Endothelial cell of umbilical vein (primary cell): ENCODE measurements at regions not wholly inside any gene's neighbourhood (a gene's known extent, or its start where the extent isn't known, plus 50 kb on each side); places are given as distances from the start of the nearest gene placed in this dataset.

Source experiments
- BruUV-seq: library from RNA; stranded (reverse); fragments of 400-500 nt; replicated peaks from 2 replicates; lab custom pipeline; 2021; lab: Mats Ljungman, UMichigan
- CTCF ChIA-PET: fragments of 300-600, 350-600 bp; sonication (Branson Sonifier 250); formaldehyde crosslinking; loops from one replicate; lab custom pipeline; 2021; ENCODE audit warnings: antibody characterized with exemption, inconsistent platforms; lab: Charles Lee
- POLR2A ChIA-PET: fragments of 300-600, 350-600 bp; sonication (Branson Sonifier 250); formaldehyde crosslinking; loops from one replicate; lab custom pipeline; 2021; ENCODE audit warnings: antibody characterized with exemption, inconsistent platforms; lab: Charles Lee
- DNase-seq: peaks from one replicate; pipeline ENCODE4 v3.0.0-alpha.2; 2011; ENCODE audit warnings: low read depth, low spot score
- FAIRE-seq: peaks from 2 replicates; lab custom pipeline; 2011; peaks lifted over from hg19 to GRCh38; lab: Jason Lieb, UNC
- H2AFZ ChIP-seq: 2 replicates; pipeline ENCODE4 v1.6.0; 2012; ENCODE audit warnings: low read depth, low read length, control low read depth, inconsistent platforms
- H3K27ac ChIP-seq: 2 replicates; pipeline ENCODE4 v1.5.1; 2011; ENCODE audit warnings: low read depth, mild to moderate bottlenecking, control low read depth, low read length, moderate library complexity; ENCODE audit not compliant: insufficient read depth
- H3K27me3 ChIP-seq, 2 experiments: 2 replicates each; pipeline versions ENCODE4 v1.6.0 to v1.6.1; 2011; ENCODE audit warnings: low read length in 2 of 2, mixed read lengths in 1 of 2; ENCODE audit not compliant: control insufficient read depth in 2 of 2, insufficient read depth in 2 of 2
- H3K36me3 ChIP-seq, 2 experiments: 2 replicates in 1 of 2; 3 replicates in 1 of 2; pipeline ENCODE4 v1.5.1; 2011; ENCODE audit warnings: low read length in 2 of 2, mild to moderate bottlenecking in 1 of 2, moderate library complexity in 1 of 2; ENCODE audit not compliant: control insufficient read depth in 2 of 2, insufficient read depth in 2 of 2; ENCODE audit errors: extremely low read depth in 1 of 2
- H3K4me1 ChIP-seq: 3 replicates; pipeline ENCODE4 v1.5.1; 2011; ENCODE audit warnings: mild to moderate bottlenecking, low read length; ENCODE audit not compliant: control insufficient read depth, insufficient read depth; ENCODE audit errors: extremely low read depth
- H3K4me2 ChIP-seq: 2 replicates; pipeline ENCODE4 v1.6.1; 2011; ENCODE audit warnings: low read length, control low read depth, mixed read lengths; ENCODE audit not compliant: insufficient read depth
- H3K4me3 ChIP-seq, 3 experiments: fragments of 200-600 bp in 1 of 3; sonication (generic), shearing (Covaris generic) in 1 of 3; replicated peaks in 1 of 3; 2 replicates each; pipeline ENCODE4 v1.5.1; 2011 to 2016; ENCODE audit warnings: control low read depth in 3 of 3, low read length in 3 of 3, mild to moderate bottlenecking in 2 of 3, inconsistent platforms in 1 of 3, low read depth in 1 of 3, moderate library complexity in 1 of 3; ENCODE audit not compliant: insufficient read depth in 1 of 3
- H3K79me2 ChIP-seq: 2 replicates; pipeline ENCODE4 v1.6.0; 2012; ENCODE audit warnings: low read length, inconsistent platforms; ENCODE audit not compliant: control insufficient read depth, insufficient read depth
- H3K9ac ChIP-seq: replicated peaks from 2 replicates; pipeline ENCODE3; 2011; ENCODE audit warnings: low read length, control low read depth; ENCODE audit not compliant: insufficient read depth; ENCODE audit errors: extremely low read depth
- H3K9me1 ChIP-seq: replicated peaks from 3 replicates; pipeline ENCODE4 v1.6.0; 2011; ENCODE audit warnings: mild to moderate bottlenecking, low read length; ENCODE audit not compliant: control insufficient read depth, insufficient read depth; ENCODE audit errors: extremely low read depth
- H3K9me3 ChIP-seq: replicated peaks from 2 replicates; pipeline ENCODE4 v1.5.1; 2012; ENCODE audit warnings: low read length, inconsistent platforms; ENCODE audit not compliant: control insufficient read depth, insufficient read depth
- H4K20me1 ChIP-seq: replicated peaks from 2 replicates; pipeline ENCODE3; 2011; ENCODE audit warnings: mild to moderate bottlenecking, low read length; ENCODE audit not compliant: control insufficient read depth, insufficient read depth; ENCODE audit errors: extremely low read depth
- EZH2 ChIP-seq: IDR thresholded peaks from 2 replicates; pipeline ENCODE4 v1.6.1; 2012; ENCODE audit warnings: borderline replicate concordance, low read depth, mild to moderate bottlenecking, moderate library complexity, low read length, inconsistent platforms; ENCODE audit not compliant: severe bottlenecking
- FOS ChIP-seq: IDR thresholded peaks from 2 replicates; pipeline ENCODE4 v1.6.1; 2011; ENCODE audit warnings: mild to moderate bottlenecking, low read length, moderate library complexity, borderline replicate concordance; ENCODE audit not compliant: insufficient read depth
- GATA2 ChIP-seq: IDR thresholded peaks from 2 replicates; pipeline ENCODE4 v1.7.0; 2011; ENCODE audit warnings: low read depth, mild to moderate bottlenecking, moderate library complexity, mixed read lengths, low read length; ENCODE audit not compliant: insufficient read length, insufficient read depth
- JUN ChIP-seq: IDR thresholded peaks from 2 replicates; pipeline ENCODE4 v1.6.1; 2011; ENCODE audit warnings: borderline replicate concordance, low read depth; ENCODE audit not compliant: insufficient read length, insufficient read depth
- MYC ChIP-seq: IDR thresholded peaks from one replicate; pipeline ENCODE4 v1.6.1; 2011; ENCODE audit warnings: mild to moderate bottlenecking, low read depth, low read length
- POLR2A ChIP-seq: IDR thresholded peaks from 2 replicates; pipeline ENCODE4 v1.6.1; 2012; ENCODE audit warnings: low read depth, mild to moderate bottlenecking, control low read depth, low read length
- POLR2AphosphoS5 ChIP-seq: IDR thresholded peaks from 2 replicates; pipeline ENCODE4 v1.6.1; 2012; ENCODE audit warnings: low read depth, mild to moderate bottlenecking, control low read depth, low read length, moderate library complexity; ENCODE audit not compliant: insufficient read depth
- dilution Hi-C: fragments of 300-500 bp; cut with MboI; formaldehyde crosslinking; loops from one replicate; pipeline ENCODE4 v1.15.0; 2019; ENCODE audit warnings: low sequenced_read_pairs; ENCODE audit not compliant: extremely low pct_ligation_motif_present
- intact Hi-C: fragments of 100-400 bp; cut with micrococcal nuclease; formaldehyde crosslinking; loops from one replicate; pipeline ENCODE4 v1.10.0; 2022
- TF ChIP-seq, protein P1 (sequence below): IDR thresholded peaks from 2 replicates; pipeline ENCODE4 v1.6.1; 2011; ENCODE audit not compliant: insufficient read depth, insufficient read length
- TF ChIP-seq, protein P2 (sequence below), 2 donors: IDR thresholded peaks; 1 replicate in 1 of 2; 2 replicates in 1 of 2; pipeline ENCODE4 v1.5.1; 2011; ENCODE audit warnings: low read length in 2 of 2, mild to moderate bottlenecking in 2 of 2, moderate library complexity in 2 of 2, control low read depth in 1 of 2, inconsistent platforms in 1 of 2, low read depth in 1 of 2; ENCODE audit not compliant: insufficient read depth in 1 of 2; ENCODE audit errors: extremely low read depth in 1 of 2

DNA sequence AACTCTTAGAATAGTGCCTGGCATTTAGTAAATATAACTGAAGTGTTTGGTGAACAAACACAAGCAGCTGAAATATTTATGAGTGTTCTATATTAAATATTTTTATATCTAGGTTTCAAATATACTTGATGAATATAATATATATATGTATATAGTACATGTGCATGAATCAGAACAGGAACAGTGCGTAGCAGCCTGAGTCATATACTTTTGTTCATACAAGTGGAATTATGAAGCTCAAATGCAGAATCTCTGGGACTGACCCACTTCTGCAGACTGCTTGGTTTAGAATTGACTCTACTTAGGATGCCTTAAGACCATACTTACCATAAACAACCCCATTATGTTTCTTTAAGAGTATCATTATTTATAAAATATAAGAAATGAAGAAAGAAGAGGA, 997.8 kb upstream of the RAG2 start:
- no peak overlapping the region for H3K27ac ChIP-seq
- H3K9ac ChIP-seq: no peak overlapping the region
- no peaks in the 10 kb centered on the region for H3K27me3 ChIP-seq
- ChIA-PET CTCF (no interaction called here), POLR2A (no interaction called here)
- no peak for DNase-seq
- intact Hi-C loops: no loop called here
- H3K4me1 ChIP-seq: no peaks in the 10 kb centered on the region
- no TSS peak for BruUV-seq
- H3K9me3 ChIP-seq: peaks cover 2% of the 10 kb centered on the region
- no peak overlapping the region for H3K4me3 ChIP-seq
- FAIRE-seq: no peak
- dilution Hi-C loops: no loop called here
- TF ChIP-seq POLR2AphosphoS5: no peak
- TF ChIP-seq, protein P1, sequence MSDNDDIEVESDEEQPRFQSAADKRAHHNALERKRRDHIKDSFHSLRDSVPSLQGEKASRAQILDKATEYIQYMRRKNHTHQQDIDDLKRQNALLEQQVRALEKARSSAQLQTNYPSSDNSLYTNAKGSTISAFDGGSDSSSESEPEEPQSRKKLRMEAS: no peak
- no peak for TF ChIP-seq MYC
- TF ChIP-seq EZH2: no peak
- TF ChIP-seq, protein P2, sequence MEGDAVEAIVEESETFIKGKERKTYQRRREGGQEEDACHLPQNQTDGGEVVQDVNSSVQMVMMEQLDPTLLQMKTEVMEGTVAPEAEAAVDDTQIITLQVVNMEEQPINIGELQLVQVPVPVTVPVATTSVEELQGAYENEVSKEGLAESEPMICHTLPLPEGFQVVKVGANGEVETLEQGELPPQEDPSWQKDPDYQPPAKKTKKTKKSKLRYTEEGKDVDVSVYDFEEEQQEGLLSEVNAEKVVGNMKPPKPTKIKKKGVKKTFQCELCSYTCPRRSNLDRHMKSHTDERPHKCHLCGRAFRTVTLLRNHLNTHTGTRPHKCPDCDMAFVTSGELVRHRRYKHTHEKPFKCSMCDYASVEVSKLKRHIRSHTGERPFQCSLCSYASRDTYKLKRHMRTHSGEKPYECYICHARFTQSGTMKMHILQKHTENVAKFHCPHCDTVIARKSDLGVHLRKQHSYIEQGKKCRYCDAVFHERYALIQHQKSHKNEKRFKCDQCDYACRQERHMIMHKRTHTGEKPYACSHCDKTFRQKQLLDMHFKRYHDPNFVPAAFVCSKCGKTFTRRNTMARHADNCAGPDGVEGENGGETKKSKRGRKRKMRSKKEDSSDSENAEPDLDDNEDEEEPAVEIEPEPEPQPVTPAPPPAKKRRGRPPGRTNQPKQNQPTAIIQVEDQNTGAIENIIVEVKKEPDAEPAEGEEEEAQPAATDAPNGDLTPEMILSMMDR (IDR thresholded peaks at IDR 0.05; ENCODE audit: extremely low read depth in 1 of 2, insufficient read depth in 1 of 2, low read depth in 1 of 2, low read length in 2 of 2): no peak
- no peak for TF ChIP-seq FOS
- no peak for TF ChIP-seq GATA2
- no peak for TF ChIP-seq JUN
- TF ChIP-seq POLR2A: no peak
- H3K36me3 ChIP-seq: no peaks in the 10 kb centered on the region
- no peaks in the 10 kb centered on the region for H4K20me1 ChIP-seq
- no peaks in the 10 kb centered on the region for H3K9me1 ChIP-seq
- no peak overlapping the region for H2AFZ ChIP-seq
- H3K79me2 ChIP-seq: no peaks in the 10 kb centered on the region
- H3K4me2 ChIP-seq: no peak overlapping the region
